Activated naive CD4-positive, alpha-beta T cell treated with anti-CD3 and anti-CD28 coated beads, Interleukin-2, amount 50 U/mL, for 72 hours (primary cell): ENCODE measurements at regions not wholly inside any gene's neighbourhood (a gene's known extent, or its start where the extent isn't known, plus 50 kb on each side); places are given as distances from the start of the nearest gene placed in this dataset.

Source experiments
- ATAC-seq, 2 donors: fragments of 150-1000 bp; cut with Tn5 transposase; 2 replicates each; pipeline ENCODE4 v1.10.0; 2021; ENCODE audit warnings: mild to moderate bottlenecking in 2 of 2, moderate library complexity in 2 of 2
- DNase-seq, 2 donors: peaks; one replicate each; pipeline ENCODE4 v3.0.0; 2021 to 2022; ENCODE audit warnings: low spot score in 2 of 2
- H3K27ac Mint-ChIP-seq, 2 donors: one replicate each; pipeline ENCODE4 v1.8.0; 2022; ENCODE audit warnings: mild to moderate bottlenecking in 2 of 2, mixed read lengths in 2 of 2
- H3K36me3 Mint-ChIP-seq, 2 donors: one replicate each; pipeline ENCODE4 v1.8.0; 2022; ENCODE audit warnings: mixed read lengths in 2 of 2
- H3K9me3 Mint-ChIP-seq, 2 donors: one replicate each; pipeline ENCODE4 v1.8.0; 2022; ENCODE audit warnings: mixed read lengths in 2 of 2

GRCh38 chr22:49420651-49421050 lies 407.0 kb downstream of the BRD1 start:
- no peak overlapping the region for H3K27ac Mint-ChIP-seq
- no peak for ATAC-seq

GRCh38 chr22:49419661-49420060 lies 408.0 kb downstream of the BRD1 start:
- ATAC-seq (no peak), DNase-seq (no peak)
- Mint-ChIP-seq H3K9me3 (peaks cover 0 to 7% of the 10 kb centered on the region in 2 donors), H3K36me3 (peaks cover 0 to 16% of the 10 kb centered on the region in 2 donors), H3K27ac (no peak overlapping the region)

More at GRCh38 chr22:49420651-49421050, 407.0 kb downstream of the BRD1 start:
- Mint-ChIP-seq H3K9me3 (peaks cover 0 to 7% of the 10 kb centered on the region in 2 donors), H3K36me3 (peaks cover 0 to 16% of the 10 kb centered on the region in 2 donors)
- no peak for DNase-seq

- peaks cover 0 to 16% of the 10 kb centered on the region in 2 donors for H3K36me3 Mint-ChIP-seq
- no peak overlapping the region for H3K27ac Mint-ChIP-seq
- DNase-seq = no peak
- ATAC-seq = no peak
- peaks cover 0 to 7% of the 10 kb centered on the region in 2 donors for H3K9me3 Mint-ChIP-seq
Measured at GRCh38 chr22:49418943-49419342, 408.7 kb downstream of the BRD1 start.

- Mint-ChIP-seq H3K27ac (no peak overlapping the region), H3K9me3 (peaks cover 0 to 7% of the 10 kb centered on the region in 2 donors), H3K36me3 (peaks cover 0 to 16% of the 10 kb centered on the region in 2 donors)
- ATAC-seq = no peak
- no peak for DNase-seq
Measured at GRCh38 chr22:49418341-49418894, 409.3 kb downstream of the BRD1 start.

GRCh38 chr22:49417833-49418232 lies 409.8 kb downstream of the BRD1 start:
- no peak for ATAC-seq
- Mint-ChIP-seq H3K9me3 (peaks cover 0 to 7% of the 10 kb centered on the region in 2 donors), H3K36me3 (peaks cover 0 to 16% of the 10 kb centered on the region in 2 donors), H3K27ac (no peak overlapping the region)
- DNase-seq = no peak

GRCh38 chr22:49417326-49417725 lies 410.3 kb downstream of the BRD1 start:
- peaks cover 0 to 16% of the 10 kb centered on the region in 2 donors for H3K36me3 Mint-ChIP-seq
- no peak for ATAC-seq

DNA sequence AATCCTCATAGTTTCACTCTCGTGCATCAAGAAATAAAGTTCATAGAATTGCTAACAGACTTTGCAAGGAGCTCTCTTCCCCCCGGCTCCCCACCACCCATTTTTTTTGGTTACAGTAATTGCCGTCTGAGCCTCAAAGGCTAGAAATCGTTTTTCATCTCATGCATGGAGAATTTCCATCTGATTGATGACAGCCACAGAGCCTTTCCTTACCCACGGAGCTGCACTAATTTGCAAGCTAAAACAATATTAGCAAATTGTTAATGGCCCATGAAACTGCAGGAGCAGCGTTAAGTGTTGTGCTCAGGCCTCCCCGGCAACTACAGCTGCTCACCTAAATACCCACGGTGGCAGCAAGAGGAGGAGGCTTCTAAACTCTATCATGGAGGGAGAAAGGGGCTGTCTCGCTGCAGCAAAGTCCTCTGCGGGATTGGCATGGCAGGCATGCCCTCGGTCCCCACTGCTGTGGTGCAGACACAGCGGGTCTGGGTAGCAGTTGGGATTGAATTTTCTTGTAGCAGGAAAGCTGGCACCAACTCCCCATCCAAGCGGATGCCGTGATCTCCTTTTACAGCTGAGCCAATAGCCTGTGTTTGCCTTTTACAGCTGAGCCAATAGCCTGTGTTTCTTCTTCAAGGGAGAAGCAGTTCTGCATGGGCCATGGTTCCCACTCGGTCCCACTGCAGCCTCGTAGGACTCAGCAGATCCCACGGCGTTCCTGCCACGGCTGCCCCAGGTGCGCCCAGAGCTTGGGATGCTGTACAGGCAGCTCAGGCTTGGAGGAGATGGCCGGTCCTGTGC lies 412.3 kb downstream of the BRD1 start:
- no peak overlapping the region for H3K27ac Mint-ChIP-seq
- ATAC-seq (no peak), DNase-seq (no peak)
- peaks cover 0 to 10% of the 10 kb centered on the region in 2 donors for H3K36me3 Mint-ChIP-seq
- H3K9me3 Mint-ChIP-seq = no peaks in the 10 kb centered on the region

More at GRCh38 chr22:49417326-49417725, 410.3 kb downstream of the BRD1 start:
- Mint-ChIP-seq H3K9me3 (peaks cover 0 to 7% of the 10 kb centered on the region in 2 donors), H3K27ac (no peak overlapping the region)
- no peak for DNase-seq

DNA sequence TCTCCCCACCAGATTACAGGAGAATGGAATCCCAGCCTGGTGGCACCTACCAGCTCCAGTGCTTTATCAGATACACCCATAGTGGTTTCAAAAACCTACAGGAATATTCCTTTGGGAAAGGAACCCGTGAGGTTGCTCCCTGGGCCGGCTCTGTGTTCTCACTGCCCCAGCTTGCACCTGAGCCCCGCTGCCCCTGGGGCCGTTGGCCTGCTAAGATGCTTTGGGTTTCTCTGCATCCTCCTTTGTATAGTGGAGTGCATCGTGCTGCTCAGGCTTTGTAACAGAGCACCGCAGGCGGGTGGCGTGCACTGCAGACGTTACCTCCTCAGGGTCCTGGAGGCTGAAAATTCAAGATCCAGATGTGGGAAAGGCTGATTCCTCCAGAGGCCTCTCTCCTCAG lies 414.1 kb downstream of the BRD1 start:
- DNase-seq = no peak
- no peaks in the 10 kb centered on the region for H3K36me3 Mint-ChIP-seq
- H3K27ac Mint-ChIP-seq = no peak overlapping the region
- H3K9me3 Mint-ChIP-seq = peaks cover 0 to 4% of the 10 kb centered on the region in 2 donors
- no peak for ATAC-seq

GRCh38 chr22:49413146-49413545 lies 414.5 kb downstream of the BRD1 start:
- no peak for ATAC-seq
- H3K27ac Mint-ChIP-seq = no peak overlapping the region
- H3K36me3 Mint-ChIP-seq = no peaks in the 10 kb centered on the region
- no peak for DNase-seq
- H3K9me3 Mint-ChIP-seq = peaks cover 0 to 4% of the 10 kb centered on the region in 2 donors

DNA sequence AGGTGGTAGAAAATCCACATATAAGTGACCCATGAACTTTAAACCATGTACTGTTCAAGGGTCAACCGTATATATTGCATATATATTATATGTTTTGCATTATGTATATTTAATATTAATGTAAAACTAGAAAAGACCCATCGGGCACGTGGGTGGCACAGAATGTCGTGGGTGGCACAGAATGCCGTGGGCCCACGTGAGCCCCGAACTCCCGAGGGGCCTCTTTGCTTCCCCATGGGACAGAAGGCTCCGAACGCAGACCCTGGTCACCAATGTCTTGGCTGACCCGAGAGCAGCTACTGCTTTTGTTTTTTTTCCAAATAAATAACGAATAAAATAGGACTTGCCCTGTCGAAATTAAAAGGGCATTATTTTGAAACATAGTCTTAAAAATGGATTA lies 415.4 kb downstream of the BRD1 start:
- no peaks in the 10 kb centered on the region for H3K36me3 Mint-ChIP-seq
- no peak for DNase-seq
- no peak for ATAC-seq
- H3K27ac Mint-ChIP-seq = no peak overlapping the region
- H3K9me3 Mint-ChIP-seq = peaks cover 0 to 4% of the 10 kb centered on the region in 2 donors

DNA sequence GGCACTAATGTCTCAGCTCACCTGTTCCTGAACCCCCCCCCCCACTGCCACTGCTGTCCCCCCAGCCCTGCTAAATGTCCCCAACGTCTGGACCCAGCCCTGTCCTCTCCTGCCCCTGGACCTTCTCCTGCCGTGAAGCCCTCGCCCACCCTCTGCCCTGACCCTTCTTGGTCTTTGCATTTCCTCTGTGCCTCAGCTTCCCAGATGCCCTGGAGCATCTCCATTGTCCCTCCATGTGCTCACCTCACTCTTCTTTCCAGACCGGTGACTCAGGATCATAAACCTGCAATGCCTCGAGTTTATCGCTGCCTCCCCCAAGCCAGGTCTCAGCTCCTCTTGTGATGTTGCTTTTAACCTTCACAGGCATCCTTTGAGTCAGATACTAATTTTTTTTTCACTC lies 416.4 kb downstream of the BRD1 start:
- Mint-ChIP-seq H3K27ac (no peak overlapping the region), H3K9me3 (peaks cover 0 to 4% of the 10 kb centered on the region in 2 donors), H3K36me3 (no peaks in the 10 kb centered on the region)
- ATAC-seq (no peak), DNase-seq (no peak)

- H3K36me3 Mint-ChIP-seq = no peaks in the 10 kb centered on the region
- peak overlapping the region in 1 of 2 donors; percentile 6 for H3K27ac Mint-ChIP-seq
- ATAC-seq (no peak), DNase-seq (no peak)
- H3K9me3 Mint-ChIP-seq = peaks cover 0 to 4% of the 10 kb centered on the region in 2 donors
Measured at GRCh38 chr22:49408102-49408836, 419.4 kb downstream of the BRD1 start.

- Mint-ChIP-seq H3K36me3 (no peaks in the 10 kb centered on the region), H3K9me3 (peaks cover 0 to 4% of the 10 kb centered on the region in 2 donors)
- no peak for ATAC-seq
Measured at GRCh38 chr22:49406879-49407587, 420.6 kb downstream of the BRD1 start.

GRCh38 chr22:49406047-49406650 lies 421.5 kb downstream of the BRD1 start:
- peaks cover 0 to 4% of the 10 kb centered on the region in 2 donors for H3K9me3 Mint-ChIP-seq

More at GRCh38 chr22:49406879-49407587, 420.6 kb downstream of the BRD1 start:
- DNase-seq = no peak
- no peak overlapping the region for H3K27ac Mint-ChIP-seq

GRCh38 chr22:49405590-49405989 lies 422.1 kb downstream of the BRD1 start:
- ATAC-seq (no peak), DNase-seq (no peak)
- peaks cover 0 to 4% of the 10 kb centered on the region in 2 donors for H3K9me3 Mint-ChIP-seq
- no peaks in the 10 kb centered on the region for H3K36me3 Mint-ChIP-seq
- H3K27ac Mint-ChIP-seq = no peak overlapping the region

More at GRCh38 chr22:49406047-49406650, 421.5 kb downstream of the BRD1 start:
- Mint-ChIP-seq H3K27ac (no peak overlapping the region), H3K36me3 (no peaks in the 10 kb centered on the region)
- DNase-seq (no peak), ATAC-seq (no peak)

- ATAC-seq (no peak), DNase-seq (no peak)
- H3K36me3 Mint-ChIP-seq = no peaks in the 10 kb centered on the region
- no peak overlapping the region for H3K27ac Mint-ChIP-seq
- H3K9me3 Mint-ChIP-seq = peaks cover 0 to 4% of the 10 kb centered on the region in 2 donors
Measured at GRCh38 chr22:49404576-49405241, 423.0 kb downstream of the BRD1 start.
